ENCODE measurements at regions not wholly inside any gene's neighbourhood (a gene's known extent, or its start where the extent isn't known, plus 50 kb on each side); places are given as distances from the start of the nearest gene placed in this dataset.

- H3K4me1 ChIP-seq, result no peaks in the 10 kb centered on the region
- TF ChIP-seq POLR2A (IDR thresholded peaks at IDR 0.05) (no peak), CTCF (IDR thresholded peaks at IDR 0.05) (no peak)
- no peaks in the 10 kb centered on the region for H3K9me3 ChIP-seq
- DNase-seq, result no peak
- H3K27me3 ChIP-seq, result no peaks in the 10 kb centered on the region
- intact Hi-C loops (cut with DNase I), result loop anchor here (10.0 kb wide), 1 partner anchor 478 kb away; no protein-coding TSS in a partner anchor
- no peaks in the 10 kb centered on the region for H3K36me3 ChIP-seq
- no peak overlapping the region for H3K27ac ChIP-seq
- H3K4me3 ChIP-seq (replicated peaks in 1 of 3), result no peak overlapping the region
- 86 to 92% methylated on average over 2 of the region's 2 CpGs for WGBS, 2 donors
These were observed 56.6 kb upstream of the APP start for GRCh38 chr21:26227130-26227529.

GRCh38 chr21:26226724-26227123 is 56.2 kb upstream of the APP start:
- H3K27me3 ChIP-seq, result no peaks in the 10 kb centered on the region
- WGBS, 2 donors, result 89 to 91% methylated on average over 1 of the region's 1 CpG
- H3K4me3 ChIP-seq (replicated peaks in 1 of 3), result no peak overlapping the region
- no peaks in the 10 kb centered on the region for H3K9me3 ChIP-seq
- no peaks in the 10 kb centered on the region for H3K4me1 ChIP-seq
- no peak for TF ChIP-seq POLR2A (IDR thresholded peaks at IDR 0.05)
- intact Hi-C loops (cut with DNase I), result loop anchor here (10.0 kb wide), 1 partner anchor 478 kb away; no protein-coding TSS in a partner anchor
- no peak overlapping the region for H3K27ac ChIP-seq
- DNase-seq, result no peak
- no peaks in the 10 kb centered on the region for H3K36me3 ChIP-seq

- DNase-seq, result no peak
- Histone ChIP-seq H3K9me3 (no peaks in the 10 kb centered on the region), H3K4me3 (replicated peaks in 1 of 3) (no peak overlapping the region), H3K27me3 (no peaks in the 10 kb centered on the region), H3K4me1 (no peaks in the 10 kb centered on the region), H3K27ac (no peak overlapping the region), H3K36me3 (no peaks in the 10 kb centered on the region)
- intact Hi-C loops (cut with DNase I), result loop anchor here (10.0 kb wide), 1 partner anchor 480 kb away; no protein-coding TSS in a partner anchor
- TF ChIP-seq POLR2A (IDR thresholded peaks at IDR 0.05) (no peak), CTCF (IDR thresholded peaks at IDR 0.05) (no peak)
- WGBS, 2 donors, result 89 to 94% methylated on average over 2 of the region's 2 CpGs
These were observed 54.5 kb upstream of the APP start for GRCh38 chr21:26225046-26225445.

- Histone ChIP-seq H3K4me3 (replicated peaks in 1 of 3) (no peak overlapping the region), H3K36me3 (no peaks in the 10 kb centered on the region), H3K27me3 (no peaks in the 10 kb centered on the region), H3K27ac (no peak overlapping the region), H3K4me1 (no peaks in the 10 kb centered on the region), H3K9me3 (no peaks in the 10 kb centered on the region)
- DNase-seq, result no peak
- no peak for TF ChIP-seq CTCF (IDR thresholded peaks at IDR 0.05)
- no peak for TF ChIP-seq POLR2A (IDR thresholded peaks at IDR 0.05)
- intact Hi-C loops (cut with DNase I), result loop anchor here (10.0 kb wide), 1 partner anchor 480 kb away; no protein-coding TSS in a partner anchor
- 86 to 92% methylated on average over 2 of the region's 2 CpGs for WGBS, 2 donors
These were observed 53.8 kb upstream of the APP start for GRCh38 chr21:26224366-26224765.
